DMS 273 (cell line): ENCODE measurements at regions not wholly inside any gene's neighbourhood (a gene's known extent, or its start where the extent isn't known, plus 50 kb on each side); places are given as distances from the start of the nearest gene placed in this dataset.

Experiments used
- DNase-seq: peaks from one replicate; lab custom pipeline; 2025; ENCODE audit not compliant: unreplicated experiment; lab: John Stamatoyannopoulos, UW

- peak; percentile 50 for DNase-seq
Measured at GRCh38 chr13:88068975-88069374, 397.8 kb downstream of the SLITRK5 start.

DNA sequence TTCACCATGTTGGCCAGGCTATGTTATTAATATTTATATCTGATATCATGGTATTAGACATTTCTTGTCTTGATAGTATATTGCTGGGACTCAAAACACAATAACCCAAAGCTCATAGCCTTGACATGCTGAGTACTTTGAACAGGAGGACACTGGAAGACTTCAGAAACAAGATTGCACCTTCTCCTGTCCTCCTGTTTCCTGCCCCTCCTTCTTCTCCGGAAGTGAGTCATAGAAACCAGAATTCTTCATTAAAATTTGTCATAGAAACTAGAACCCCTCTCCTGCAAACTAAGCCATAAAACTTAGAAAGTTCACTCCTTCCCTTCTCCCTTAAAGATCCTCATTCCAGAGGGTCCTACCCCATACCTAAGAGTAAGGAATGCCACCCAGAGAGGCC lies 400.2 kb downstream of the SLITRK5 start:
- no peak for DNase-seq

GRCh38 chr13:88074794-88075510 lies 403.8 kb downstream of the SLITRK5 start:
- no peak for DNase-seq

DNA sequence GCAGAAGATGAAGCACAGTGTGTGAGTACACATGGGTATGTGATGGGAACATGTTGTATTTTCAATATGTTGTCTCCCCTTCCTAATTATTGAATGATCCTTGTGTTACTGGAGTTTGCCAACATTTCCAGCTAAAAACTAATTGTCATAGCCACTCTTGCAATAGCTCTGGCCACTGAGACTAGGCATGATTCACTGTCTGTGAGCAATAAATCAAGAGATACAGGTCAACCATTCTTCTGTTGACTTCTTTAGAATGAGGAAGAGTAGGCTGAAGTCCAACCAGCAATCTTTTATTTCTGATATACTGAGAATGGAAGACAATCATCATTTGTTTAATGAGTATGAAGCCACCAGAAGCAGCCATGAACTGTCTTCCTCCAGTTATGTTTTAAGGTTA lies 413.9 kb downstream of the SLITRK5 start:
- no peak for DNase-seq

DNA sequence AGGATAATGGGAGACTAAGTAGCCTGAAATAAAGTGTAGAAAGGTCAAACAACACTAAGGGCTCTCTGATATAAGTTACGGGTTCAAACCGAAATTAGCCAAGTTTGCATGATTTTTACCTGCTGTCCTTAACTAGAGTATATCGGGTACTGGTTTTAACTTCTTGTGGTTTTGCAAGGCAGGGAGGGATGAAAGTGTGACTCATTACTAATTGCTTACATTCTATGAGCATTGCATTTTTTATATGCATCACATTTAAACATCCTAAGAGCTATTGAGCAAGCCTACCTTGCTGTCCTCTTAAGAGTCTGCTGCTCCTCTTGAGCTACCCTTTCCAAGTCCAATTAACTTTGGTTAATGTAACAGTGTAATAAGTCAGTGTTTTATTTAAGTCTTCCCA lies 415.4 kb downstream of the SLITRK5 start:
- no peak for DNase-seq

DNA sequence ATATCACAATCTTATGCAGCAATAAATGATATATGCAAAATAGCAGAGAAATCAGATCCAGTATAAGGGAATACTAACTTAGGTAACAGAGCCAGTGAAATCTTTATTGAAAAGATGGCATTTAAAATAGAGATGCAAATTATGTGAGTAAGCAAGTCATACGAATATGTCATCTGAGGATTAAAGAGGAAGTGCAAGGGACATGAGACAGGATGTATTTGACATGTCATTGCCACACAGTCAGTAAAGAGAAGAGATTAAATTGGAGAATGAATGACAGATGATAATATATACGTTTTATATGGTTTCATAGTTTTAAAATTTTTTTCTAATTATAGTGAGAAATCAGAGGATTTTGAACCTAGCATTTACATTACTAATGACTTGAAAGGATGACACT lies 426.4 kb downstream of the SLITRK5 start:
- no peak for DNase-seq

DNA sequence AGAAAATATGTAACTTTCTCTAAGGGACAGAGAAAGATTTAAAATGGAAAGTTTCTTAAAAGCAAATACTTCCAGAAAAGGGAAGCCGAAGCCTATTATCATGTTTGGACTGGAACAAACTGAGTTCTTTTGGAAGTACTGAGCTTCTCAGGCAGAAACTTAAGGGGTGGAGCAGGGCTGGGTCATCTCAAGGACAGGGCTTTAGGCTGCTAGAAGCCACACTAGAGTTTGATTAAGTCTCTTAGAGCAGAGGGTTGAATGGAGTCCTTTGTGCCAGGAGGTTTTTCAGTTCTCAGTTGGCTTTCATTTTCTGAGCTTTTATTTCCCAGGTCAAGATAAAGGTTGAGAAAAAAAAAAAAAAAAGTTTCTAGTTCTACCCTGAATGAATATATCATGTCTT lies 432.7 kb downstream of the SLITRK5 start:
- no peak for DNase-seq

DNA sequence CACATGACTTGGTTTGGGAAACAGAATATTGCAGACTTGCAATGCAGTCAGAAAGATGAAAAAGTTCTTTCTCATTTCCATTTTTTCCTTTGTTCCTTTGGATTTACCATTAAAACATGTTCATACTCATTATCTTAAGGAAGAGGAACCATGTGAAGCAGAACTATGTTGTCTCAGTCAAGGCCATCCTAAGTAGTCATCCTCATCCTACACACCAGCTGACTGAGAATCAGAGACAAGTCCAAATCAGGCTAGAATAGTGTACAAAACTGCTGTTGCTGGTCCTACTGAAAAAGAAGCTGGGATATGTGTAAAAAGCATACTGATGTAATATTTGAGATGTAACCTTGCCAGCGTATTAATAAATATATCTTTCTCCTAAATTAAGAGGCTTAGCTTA lies 433.4 kb downstream of the SLITRK5 start:
- no peak for DNase-seq

GRCh38 chr13:88107570-88107969 lies 436.4 kb downstream of the SLITRK5 start:
- no peak for DNase-seq

GRCh38 chr13:88112526-88112925 lies 441.4 kb downstream of the SLITRK5 start:
- DNase-seq: no peak

DNA sequence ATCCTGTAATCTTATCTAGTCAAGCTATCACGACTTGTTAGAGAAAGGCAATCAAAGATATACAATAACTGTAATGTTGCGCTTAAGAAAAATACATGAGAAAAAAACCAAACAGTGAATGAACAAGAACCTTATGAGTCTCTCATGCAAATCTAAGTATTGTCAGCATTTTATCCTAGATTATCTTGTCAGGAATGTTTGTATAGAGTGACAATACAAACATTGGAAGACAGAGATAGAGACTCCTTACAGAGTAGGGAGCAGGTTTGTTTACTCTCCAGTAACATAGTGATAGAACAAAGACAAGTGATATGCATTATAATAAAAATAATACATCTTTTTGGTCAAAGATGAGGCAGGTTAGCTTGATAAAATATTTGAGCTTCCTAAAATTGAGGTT lies 444.8 kb downstream of the SLITRK5 start:
- DNase-seq: no peak

DNA sequence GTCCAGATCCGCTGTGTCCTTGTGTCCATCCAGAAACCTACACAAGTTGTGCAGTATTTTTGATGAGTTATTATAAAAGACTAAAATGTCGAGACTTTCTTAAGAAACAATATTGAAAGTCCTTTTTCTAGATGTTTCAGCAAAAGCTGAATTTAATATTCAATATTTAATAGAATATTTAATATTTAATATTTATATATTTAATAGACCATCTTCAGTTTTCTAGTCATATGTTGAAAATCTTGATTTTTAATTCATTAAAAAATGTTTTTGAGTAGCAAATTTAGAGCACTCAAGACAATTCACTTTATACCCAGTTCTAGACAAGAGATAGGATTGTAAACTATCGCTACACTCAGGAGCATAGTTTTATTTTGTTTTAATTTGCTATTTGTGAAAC lies 447.8 kb downstream of the SLITRK5 start:
- no peak for DNase-seq

- DNase-seq: no peak
Measured at GRCh38 chr13:88124142-88124541, 453.0 kb downstream of the SLITRK5 start.

DNA sequence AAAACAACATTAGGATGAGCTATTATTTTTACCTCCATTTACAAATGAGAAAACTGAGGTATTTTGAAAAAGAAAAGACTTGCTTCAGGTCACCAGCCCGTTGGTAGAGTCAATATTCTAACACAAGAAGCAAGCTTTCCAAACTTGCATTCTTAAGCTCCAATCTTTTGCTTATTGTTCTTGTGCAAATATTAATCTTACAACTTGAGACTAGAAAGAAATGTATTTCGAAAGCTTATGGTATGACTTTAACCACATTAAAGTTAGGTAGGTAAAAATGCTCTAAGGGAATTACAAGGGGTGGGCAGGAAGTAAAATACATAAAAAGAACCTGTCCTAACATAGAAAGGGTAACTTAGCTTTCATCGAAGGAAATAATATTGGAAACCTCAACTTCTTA lies 453.9 kb downstream of the SLITRK5 start:
- no peak for DNase-seq

- no peak for DNase-seq
Measured at GRCh38 chr13:88136098-88136790, 465.1 kb downstream of the SLITRK5 start.

DNA sequence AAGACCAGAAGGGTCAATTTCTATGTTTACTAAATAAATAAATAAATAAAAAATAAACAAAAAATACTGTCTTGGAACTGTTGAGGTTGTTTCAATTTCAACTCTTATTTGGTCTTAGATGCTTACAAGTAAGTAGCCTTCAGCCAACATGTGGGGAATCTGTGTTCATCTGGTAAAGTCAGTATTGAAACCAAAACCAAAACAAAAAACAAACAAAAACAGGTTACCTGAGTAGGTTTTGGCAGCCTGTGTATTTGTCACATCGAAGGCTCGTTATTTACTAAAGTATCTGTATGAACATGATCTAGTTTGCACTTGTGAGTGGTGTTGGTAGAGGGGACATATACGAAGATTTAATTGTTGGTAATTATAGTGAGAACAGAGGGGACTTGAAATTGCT lies 471.5 kb downstream of the SLITRK5 start:
- no peak for DNase-seq

- no peak for DNase-seq
Measured at GRCh38 chr13:88144580-88144979, 473.4 kb downstream of the SLITRK5 start.

DNA sequence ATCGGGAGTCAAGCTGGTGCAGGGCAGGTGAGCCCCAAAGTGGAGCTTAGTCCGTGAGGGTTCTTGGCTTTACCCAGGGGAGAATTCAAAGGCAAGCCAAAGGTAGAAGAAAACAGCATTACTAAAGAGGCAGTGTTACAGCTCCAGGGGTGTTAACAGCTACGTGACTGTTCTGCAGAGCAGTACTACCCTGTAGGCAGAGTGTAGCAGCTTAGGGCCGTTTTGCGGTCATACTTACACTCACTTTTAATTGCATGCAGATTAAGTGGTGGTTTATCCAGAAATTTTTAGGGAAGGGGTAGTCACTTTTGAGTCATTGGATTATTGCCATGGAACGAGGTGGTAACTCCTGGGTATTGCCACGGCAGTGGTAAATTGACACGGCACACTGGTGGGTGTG lies 482.2 kb downstream of the SLITRK5 start:
- no peak for DNase-seq

GRCh38 chr13:88154001-88154400 lies 482.8 kb downstream of the SLITRK5 start:
- DNase-seq: no peak

DNA sequence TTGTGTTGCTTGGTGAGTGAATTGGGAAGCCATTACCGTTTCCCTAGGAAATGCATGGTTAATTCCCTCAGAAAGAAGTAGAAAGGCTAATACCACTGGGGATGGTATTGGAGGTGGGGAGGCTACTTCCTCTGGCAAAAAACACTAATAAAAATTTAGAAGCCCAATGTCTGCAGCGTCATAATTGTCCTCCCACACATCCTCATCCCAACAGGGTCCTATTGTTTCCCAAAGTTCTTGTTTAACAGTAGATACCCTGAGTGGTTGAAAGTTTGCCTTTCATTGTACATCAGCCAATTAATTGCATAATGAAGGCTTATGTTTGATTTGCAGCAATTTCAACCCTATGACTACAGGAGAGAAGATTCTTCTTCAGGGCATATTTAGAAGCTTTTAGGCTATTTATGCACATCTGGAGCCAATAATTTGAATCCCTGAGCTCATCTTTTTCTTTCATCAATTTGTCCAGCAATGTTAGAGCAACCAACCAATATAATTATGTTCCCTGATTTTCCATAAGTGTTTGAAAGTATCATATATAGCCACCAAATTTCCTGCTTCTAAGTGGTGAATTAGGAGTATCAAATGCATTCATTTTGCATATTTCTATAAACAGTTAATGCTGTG lies 491.0 kb downstream of the SLITRK5 start:
- no peak for DNase-seq

GRCh38 chr13:88176231-88176630 lies 505.1 kb downstream of the SLITRK5 start:
- no peak for DNase-seq

- no peak for DNase-seq
Measured at GRCh38 chr13:88183440-88183839, 512.3 kb downstream of the SLITRK5 start.
